HG03025 (cell line): ENCODE measurements at regions not wholly inside any gene's neighbourhood (a gene's known extent, or its start where the extent isn't known, plus 50 kb on each side); places are given as distances from the start of the nearest gene placed in this dataset.
"Not testable (repeated sequence)": the region's sequence is repeated elsewhere in the genome, so short reads cannot be mapped to it uniquely, and the experiment has no call there.

Source experiments
- ATAC-seq: cut with Tn5 transposase; IDR thresholded peaks from one replicate; pipeline ENCODE4 v1.9.1; 2021; ENCODE audit warnings: mild to moderate bottlenecking, moderate library complexity; ENCODE audit not compliant: unreplicated experiment, low FRiP score

DNA sequence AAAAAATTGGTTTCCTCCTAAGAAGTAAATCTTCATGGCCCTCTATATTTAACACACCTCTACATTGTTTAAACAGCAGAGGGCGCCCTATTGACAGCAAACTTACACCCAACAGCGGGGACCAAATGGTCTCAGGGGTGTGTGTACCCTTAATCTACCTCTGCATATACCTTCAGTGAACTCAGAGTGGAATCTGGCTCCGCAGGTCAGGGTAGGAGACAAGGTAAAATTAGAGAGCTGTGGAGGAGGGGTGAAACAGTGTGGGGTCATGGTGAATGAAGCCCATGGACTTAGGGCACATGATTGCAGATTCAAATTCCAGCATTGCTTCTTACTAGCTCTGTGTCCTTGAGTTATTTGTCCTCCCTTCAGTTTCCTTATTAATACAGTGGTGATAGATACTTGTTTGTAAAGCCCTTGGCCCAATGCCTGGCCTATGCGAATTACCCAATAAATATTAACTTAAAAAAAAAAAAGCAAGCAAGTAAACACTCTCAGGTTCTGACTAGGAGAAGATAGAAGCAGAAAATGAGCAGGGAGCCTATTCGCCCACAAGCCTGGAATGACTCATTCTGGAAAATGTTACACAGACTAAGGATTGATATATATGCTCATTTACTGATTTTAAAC lies 122.9 kb downstream of the CAVIN4 start:
- ATAC-seq: no peak

DNA sequence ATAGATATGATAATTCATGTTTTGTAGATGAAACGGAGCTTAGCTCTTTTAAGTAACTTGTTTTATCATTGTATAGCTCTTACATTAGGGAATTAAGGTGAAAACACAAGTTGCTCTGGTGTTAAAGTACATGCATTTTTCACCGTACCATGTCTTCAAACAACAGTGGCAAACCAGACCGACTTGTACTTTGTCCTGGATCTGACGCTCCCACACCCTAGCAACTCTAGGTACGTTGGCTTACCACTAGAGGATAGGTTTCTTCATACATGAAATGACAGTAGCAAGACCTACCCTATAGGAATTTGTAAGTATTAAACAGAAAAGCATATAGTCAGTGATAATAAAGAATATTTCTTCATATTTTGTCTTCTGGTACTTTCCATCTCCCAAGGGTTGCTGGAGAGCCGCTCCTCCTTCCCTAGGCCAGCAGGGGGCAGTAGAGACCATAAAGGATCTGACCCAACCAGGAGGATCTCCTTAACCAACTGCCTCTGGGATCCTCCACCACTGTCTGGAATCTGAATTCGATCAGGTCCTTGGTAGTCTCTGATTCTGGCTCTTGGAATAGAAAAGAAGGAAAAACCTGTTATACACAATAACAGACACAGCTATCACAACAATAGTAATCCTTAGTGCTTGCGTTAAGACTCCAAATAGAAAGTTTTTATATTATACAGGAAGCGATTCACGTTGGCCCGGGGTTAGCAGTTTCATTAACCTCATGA lies 136.7 kb downstream of the CAVIN4 start:
- ATAC-seq: no peak

DNA sequence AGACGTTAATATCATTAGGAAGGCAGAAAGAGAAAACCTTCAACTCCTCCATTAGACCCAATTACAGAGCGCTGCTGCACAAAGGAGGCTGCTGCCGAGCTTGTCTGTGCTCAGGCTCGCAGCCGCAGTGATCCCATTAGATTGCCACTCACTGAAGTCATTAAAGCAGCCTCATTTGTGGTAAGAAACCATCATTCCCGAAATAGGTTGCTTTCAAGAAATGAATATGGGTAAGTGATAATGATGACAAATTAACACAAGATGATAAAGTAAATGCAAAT lies 137.2 kb downstream of the CAVIN4 start:
- no peak for ATAC-seq

DNA sequence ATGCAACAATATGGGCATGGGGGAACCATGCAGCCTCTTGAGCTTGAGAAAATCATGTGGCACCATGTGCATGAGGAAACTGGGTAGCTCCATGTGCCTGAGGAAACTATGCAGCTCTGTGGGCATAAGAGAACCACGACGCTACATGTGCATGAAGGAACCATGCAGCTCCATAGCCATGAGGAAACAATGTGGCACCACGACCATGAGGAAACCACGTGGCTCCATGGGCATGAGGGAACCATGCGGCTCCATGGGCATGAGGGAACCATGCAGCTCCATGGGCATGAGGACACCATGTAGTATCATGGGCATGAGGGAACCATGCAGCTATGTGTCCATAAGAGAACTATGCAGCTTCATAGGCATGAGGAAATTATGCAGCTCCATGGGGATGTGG lies 140.8 kb downstream of the CAVIN4 start:
- ATAC-seq: no peak

DNA sequence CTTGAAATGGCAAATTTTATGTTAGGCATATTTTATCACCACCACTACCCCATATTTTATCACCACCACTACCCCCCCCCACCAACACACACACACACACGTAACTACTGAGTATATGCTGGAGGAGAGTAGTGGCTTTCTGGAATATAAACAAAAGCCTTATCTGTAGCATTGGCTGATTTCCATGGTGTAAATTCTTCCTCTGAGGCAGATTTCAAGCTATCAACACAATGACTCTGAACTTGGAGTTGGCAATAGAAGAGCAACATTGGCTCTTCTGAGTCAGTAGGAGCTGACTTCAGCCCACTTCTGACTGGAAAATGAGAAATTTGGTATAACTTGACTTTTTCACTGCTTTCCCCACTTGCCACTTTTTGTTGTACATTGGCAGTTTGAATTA lies 143.0 kb downstream of the CAVIN4 start:
- ATAC-seq: no peak

DNA sequence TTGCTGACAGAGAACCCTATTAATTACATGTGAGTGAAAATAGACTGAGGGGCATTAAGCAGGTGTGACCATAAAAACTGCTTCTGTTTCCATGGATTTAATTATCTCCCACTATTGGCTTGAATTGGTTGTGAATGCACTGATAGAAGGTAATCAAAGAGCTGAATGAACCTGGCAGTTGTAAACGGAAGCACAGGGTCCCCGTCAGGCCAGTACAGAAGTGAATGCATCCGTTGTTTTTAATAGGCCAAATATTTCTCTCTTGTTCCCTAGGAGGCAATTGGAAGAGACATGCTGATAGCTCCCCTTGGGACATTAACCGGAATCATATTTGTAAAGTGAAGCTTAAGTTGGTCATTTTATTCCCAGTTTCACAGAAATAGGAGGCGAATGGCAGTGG lies 147.0 kb downstream of the CAVIN4 start:
- no peak for ATAC-seq

DNA sequence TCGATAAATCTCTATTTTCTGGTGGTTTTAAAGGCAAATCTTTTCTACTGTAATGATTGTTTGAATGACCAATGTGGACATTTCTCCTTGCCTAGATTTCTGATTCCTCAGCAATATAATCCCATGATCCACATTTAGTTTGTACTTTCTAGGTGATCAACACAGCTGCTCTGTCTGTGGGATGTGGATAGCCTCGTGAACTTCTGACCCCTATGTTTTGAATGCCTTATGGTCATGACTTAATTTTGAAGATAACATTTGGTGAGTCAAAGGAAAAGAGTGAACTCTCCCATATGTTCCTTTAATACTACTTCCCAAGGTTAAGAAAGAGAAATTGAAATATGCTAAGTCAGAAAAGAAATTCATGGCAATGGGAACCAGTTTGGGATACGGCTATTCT lies 147.5 kb downstream of the CAVIN4 start:
- no peak for ATAC-seq

GRCh38 chr9:100729336-100729895 lies 151.5 kb downstream of the CAVIN4 start:
- no peak for ATAC-seq

GRCh38 chr9:100730086-100730485 lies 152.2 kb downstream of the CAVIN4 start:
- ATAC-seq: no peak

GRCh38 chr9:100731038-100731556 lies 153.2 kb downstream of the CAVIN4 start:
- ATAC-seq: no peak

DNA sequence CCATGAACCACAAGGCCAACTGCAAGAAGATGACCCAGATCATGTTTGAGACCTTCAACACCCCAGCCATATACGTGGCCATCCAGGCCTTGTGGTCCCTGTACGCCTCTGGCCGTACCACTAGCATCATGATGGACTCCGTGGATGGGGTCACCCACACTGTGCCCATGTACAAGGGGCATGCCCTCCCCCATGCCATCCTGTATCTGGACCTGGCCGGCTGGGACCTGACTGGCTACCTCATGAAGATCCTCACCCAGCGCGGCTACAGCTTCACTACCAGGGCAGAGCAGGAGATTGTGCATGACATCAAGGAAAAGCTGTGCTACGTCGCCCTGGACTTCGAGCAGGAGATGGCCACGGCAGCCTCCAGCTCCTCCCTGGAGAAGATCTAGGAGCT lies 153.7 kb downstream of the CAVIN4 start:
- ATAC-seq: no peak

DNA sequence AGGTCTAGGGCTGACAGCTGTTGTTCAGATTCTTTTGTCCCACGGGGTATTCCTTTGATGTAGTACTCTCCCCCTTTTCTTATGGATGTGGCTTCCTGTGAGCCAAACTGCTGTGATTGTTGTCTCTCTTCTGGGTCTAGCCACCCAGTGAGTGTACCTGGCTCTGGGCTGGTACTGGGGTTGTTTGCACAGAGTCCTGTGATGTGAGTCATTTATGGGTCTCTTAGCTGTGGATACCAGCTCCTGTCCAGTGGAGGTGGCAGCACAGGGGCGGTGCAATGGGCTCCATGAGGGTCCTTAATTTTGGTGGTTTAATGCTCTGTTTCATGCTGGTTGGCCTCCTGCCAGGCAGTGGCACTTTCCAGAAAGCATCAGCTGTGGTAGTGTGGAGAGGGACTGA lies 161.3 kb downstream of the CAVIN4 start:
- ATAC-seq: no peak

GRCh38 chr9:100739666-100740065 lies 161.8 kb downstream of the CAVIN4 start:
- ATAC-seq: no peak

GRCh38 chr9:100748930-100749329 lies 171.1 kb downstream of the CAVIN4 start:
- ATAC-seq: not testable (repeated sequence)

GRCh38 chr9:100756217-100756616 lies 178.3 kb downstream of the CAVIN4 start:
- ATAC-seq: no peak

DNA sequence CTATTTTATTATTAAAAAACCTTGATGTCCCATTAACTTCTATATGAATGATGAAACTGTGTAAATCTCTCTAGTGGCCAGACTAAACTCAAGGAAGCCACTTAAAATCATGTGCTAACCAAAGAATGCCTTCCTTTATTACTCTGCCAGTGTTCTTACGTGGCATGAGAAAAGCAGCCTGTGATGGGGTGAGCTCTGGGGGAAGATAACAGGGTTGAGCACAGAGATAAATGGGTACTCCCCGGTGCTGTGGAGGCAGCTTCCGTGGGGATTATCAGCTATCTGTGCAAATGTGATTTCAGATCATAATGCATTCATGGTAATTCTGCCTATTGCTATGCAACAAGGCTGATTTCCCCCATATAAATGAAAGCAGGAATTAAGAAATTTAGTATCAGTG lies 181.3 kb downstream of the CAVIN4 start:
- ATAC-seq: no peak

GRCh38 chr9:100761276-100761802 lies 183.5 kb downstream of the CAVIN4 start:
- ATAC-seq: no peak

DNA sequence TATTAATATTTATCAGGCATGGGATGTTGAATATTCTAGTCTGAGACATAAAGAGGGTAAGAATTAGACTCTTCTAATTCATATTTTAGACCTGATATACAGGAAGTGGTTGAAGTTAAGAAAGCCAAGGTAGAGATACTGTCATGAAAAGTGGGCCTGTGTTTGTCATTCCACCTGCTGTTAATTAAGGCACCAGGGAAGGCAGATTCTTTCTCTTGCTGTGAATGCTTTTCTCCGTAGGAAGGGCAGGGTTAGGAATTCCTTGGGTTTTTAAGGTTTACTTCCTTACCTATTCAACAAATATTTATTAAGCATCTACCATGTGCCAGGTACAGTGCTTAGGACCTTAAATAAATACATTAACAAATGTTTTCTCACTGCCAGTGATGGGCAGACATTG lies 196.4 kb downstream of the CAVIN4 start:
- ATAC-seq: no peak

DNA sequence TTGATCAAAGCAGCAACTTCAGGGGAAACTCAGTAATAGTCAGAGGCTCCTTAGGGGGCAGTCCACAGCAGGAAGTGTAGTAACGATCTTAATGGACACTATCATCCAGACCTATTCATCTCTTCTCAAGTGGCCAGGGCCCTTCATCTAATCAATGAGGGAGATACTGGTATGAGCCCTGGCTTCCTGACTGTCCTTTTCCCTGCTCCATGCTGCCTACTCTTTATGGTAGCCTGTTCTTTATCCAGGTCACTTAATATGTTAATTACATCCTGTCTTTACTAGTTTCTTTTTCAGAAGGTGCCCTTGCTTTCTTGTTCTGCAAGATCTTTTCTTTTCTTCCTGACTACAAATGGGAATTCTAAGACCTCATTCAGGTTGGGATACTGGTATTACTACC lies 197.1 kb downstream of the CAVIN4 start:
- no peak for ATAC-seq

DNA sequence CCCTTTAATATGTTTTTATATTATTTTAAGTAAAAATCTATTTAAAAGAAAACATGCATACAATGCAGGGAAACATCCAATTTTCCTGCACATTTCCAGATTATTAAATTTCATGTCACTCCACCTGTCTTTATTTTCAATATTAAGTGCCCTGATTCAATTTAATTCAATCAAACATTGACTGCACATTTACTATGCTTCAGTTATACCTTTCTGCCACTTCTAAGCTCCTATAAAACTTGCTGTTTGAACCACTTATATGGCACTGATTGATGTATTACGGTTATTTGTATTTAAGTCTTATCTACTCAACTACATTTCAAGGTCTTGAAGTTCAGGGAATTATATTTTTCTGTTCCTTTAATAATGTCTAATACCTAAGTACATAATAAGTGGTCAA lies 198.0 kb downstream of the CAVIN4 start:
- ATAC-seq: no peak

- no peak for ATAC-seq
Measured at GRCh38 chr9:100784755-100785154, 206.9 kb downstream of the CAVIN4 start.

- ATAC-seq: no peak
Measured at GRCh38 chr9:100785946-100786345, 208.1 kb downstream of the CAVIN4 start.
